Stimulated activated CD4-positive, alpha-beta T cell treated with anti-CD3 and anti-CD28 coated beads, Interleukin-2, amount 100 ng/mL, for 48 hours (primary cell): ENCODE measurements at regions not wholly inside any gene's neighbourhood (a gene's known extent, or its start where the extent isn't known, plus 50 kb on each side); places are given as distances from the start of the nearest gene placed in this dataset.
"Not testable (repeated sequence)": the region's sequence is repeated elsewhere in the genome, so short reads cannot be mapped to it uniquely, and the experiment has no call there.

ENCODE experiments used
- DNase-seq, 2 donors: peaks; one replicate each; pipeline ENCODE4 v3.0.0-alpha.2; 2020

GRCh38 chr3:103813955-103814354 is 1379.1 kb downstream of the ZPLD1 start:
- no peak for DNase-seq

- DNase-seq: no peak
Measured at GRCh38 chr3:103818398-103818797, 1383.6 kb downstream of the ZPLD1 start.

- no peak for DNase-seq
Measured at GRCh38 chr3:103818800-103819199, 1384.0 kb downstream of the ZPLD1 start.

- no peak for DNase-seq
Measured at GRCh38 chr3:103825586-103825985, 1390.8 kb downstream of the ZPLD1 start.

GRCh38 chr3:103829723-103830326 is 1395.0 kb downstream of the ZPLD1 start:
- no peak for DNase-seq

- DNase-seq: no peak
Measured at GRCh38 chr3:103847081-103848062, 1412.6 kb downstream of the ZPLD1 start.

GRCh38 chr3:103851793-103852192 is 1417.0 kb downstream of the ZPLD1 start:
- DNase-seq: no peak

- no peak for DNase-seq
Measured at GRCh38 chr3:103862415-103862814, 1427.6 kb downstream of the ZPLD1 start.

GRCh38 chr3:103863381-103863780 is 1428.6 kb downstream of the ZPLD1 start:
- no peak for DNase-seq

- DNase-seq: no peak
Measured at GRCh38 chr3:103866113-103866512, 1431.3 kb downstream of the ZPLD1 start.

GRCh38 chr3:103873021-103873420 is 1438.2 kb downstream of the ZPLD1 start:
- DNase-seq: no peak

GRCh38 chr3:103873897-103874545 is 1439.2 kb downstream of the ZPLD1 start:
- DNase-seq: no peak

- DNase-seq: not testable (repeated sequence)
Measured at GRCh38 chr3:103881809-103882208, 1447.0 kb downstream of the ZPLD1 start.

- DNase-seq: no peak
Measured at GRCh38 chr3:103889675-103890074, 1454.9 kb downstream of the ZPLD1 start.

- DNase-seq: no peak
Measured at GRCh38 chr3:103894162-103894822, 1459.5 kb downstream of the ZPLD1 start.

GRCh38 chr3:103899328-103899727 is 1464.5 kb downstream of the ZPLD1 start:
- DNase-seq: no peak

- DNase-seq: no peak
Measured at GRCh38 chr3:103904991-103905390, 1461.7 kb upstream of the ALCAM start.

- no peak for DNase-seq
Measured at GRCh38 chr3:103906304-103906703, 1460.4 kb upstream of the ALCAM start.

- no peak for DNase-seq
Measured at GRCh38 chr3:103906808-103907207, 1459.9 kb upstream of the ALCAM start.

- DNase-seq: no peak
Measured at GRCh38 chr3:103907567-103907966, 1459.1 kb upstream of the ALCAM start.

GRCh38 chr3:103909395-103909794 is 1457.3 kb upstream of the ALCAM start:
- no peak for DNase-seq

- no peak for DNase-seq
Measured at GRCh38 chr3:103918336-103918735, 1448.4 kb upstream of the ALCAM start.

GRCh38 chr3:103919327-103919726 is 1447.4 kb upstream of the ALCAM start:
- DNase-seq: no peak
